VCaP (cell line): ENCODE measurements at regions not wholly inside any gene's neighbourhood (a gene's known extent, or its start where the extent isn't known, plus 50 kb on each side); places are given as distances from the start of the nearest gene placed in this dataset.

Source experiments
- H3K27ac ChIP-seq: fragments of 450-650 bp; 2 replicates; pipeline ENCODE4 v1.5.1; 2017
- CTCF ChIP-seq: fragments of 450-650 bp; conservative IDR thresholded peaks from 2 replicates; pipeline ENCODE4 v1.5.1; 2017; ENCODE audit warnings: mild to moderate bottlenecking, moderate library complexity

GRCh38 chr6:81233990-81234389 lies 518.5 kb downstream of the TENT5A start:
- no peak overlapping the region for H3K27ac ChIP-seq
- no peak for TF ChIP-seq CTCF

- H3K27ac ChIP-seq, result no peak overlapping the region
- no peak for TF ChIP-seq CTCF
Observed at GRCh38 chr6:81228912-81229555, 523.4 kb downstream of the TENT5A start.

- no peak overlapping the region for H3K27ac ChIP-seq
- TF ChIP-seq CTCF, result no peak
Observed at GRCh38 chr6:81226957-81227356, 525.5 kb downstream of the TENT5A start.

GRCh38 chr6:81216668-81217067 lies 535.8 kb downstream of the TENT5A start:
- TF ChIP-seq CTCF, result no peak
- H3K27ac ChIP-seq, result no peak overlapping the region

GRCh38 chr6:81215092-81215432 lies 537.4 kb downstream of the TENT5A start:
- no peak for TF ChIP-seq CTCF
- no peak overlapping the region for H3K27ac ChIP-seq

- TF ChIP-seq CTCF, result no peak
- no peak overlapping the region for H3K27ac ChIP-seq
Observed at GRCh38 chr6:81214414-81215091, 537.9 kb downstream of the TENT5A start.

GRCh38 chr6:81204731-81205130 lies 547.8 kb downstream of the TENT5A start:
- no peak overlapping the region for H3K27ac ChIP-seq
- TF ChIP-seq CTCF, result no peak
